ENCODE measurements at regions not wholly inside any gene's neighbourhood (a gene's known extent, or its start where the extent isn't known, plus 50 kb on each side); places are given as distances from the start of the nearest gene placed in this dataset.

- TF ChIP-seq CTCF (IDR thresholded peaks at IDR 0.05; ENCODE audit: low read depth, low read length, poor library complexity, severe bottlenecking), result no peak
- TF ChIP-seq EZH2phosphoT487 (IDR thresholded peaks at IDR 0.05; ENCODE audit: borderline replicate concordance, low read length), result no peak
These were observed 961.8 kb upstream of the CELF2 start for GRCh38 chr10:10055656-10056442.

All from DOHH2 (cell line).